Islet precursor cell (in vitro differentiated cells): ENCODE measurements at regions not wholly inside any gene's neighbourhood (a gene's known extent, or its start where the extent isn't known, plus 50 kb on each side); places are given as distances from the start of the nearest gene placed in this dataset.
"Not testable (repeated sequence)": the region's sequence is repeated elsewhere in the genome, so short reads cannot be mapped to it uniquely, and the experiment has no call there.

Source experiments
- DNase-seq: peaks from one replicate; pipeline ENCODE4 v3.0.0-alpha.2; 2018

GRCh38 chr9:85142496-85142911 is 473.0 kb downstream of the NTRK2 start:
- no peak for DNase-seq

DNA sequence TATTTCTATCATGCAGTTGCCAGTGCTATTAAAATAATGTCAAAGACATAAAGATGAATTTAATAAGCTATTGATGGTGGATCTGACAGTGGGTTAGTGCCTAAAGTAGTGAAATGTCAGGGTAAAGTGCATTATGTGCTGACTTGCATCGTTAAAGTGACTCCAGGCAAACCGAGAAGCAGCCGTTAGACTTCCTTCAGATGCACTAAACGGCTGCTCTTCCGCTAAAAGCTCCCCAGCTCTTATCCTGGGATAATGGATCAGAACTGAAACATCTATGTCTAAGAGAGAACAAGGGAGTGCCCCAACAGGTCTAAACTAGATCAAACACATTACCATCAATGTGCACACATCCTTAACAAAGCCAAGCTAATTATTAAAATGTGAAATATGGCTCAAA is 468.2 kb downstream of the NTRK2 start:
- no peak for DNase-seq

DNA sequence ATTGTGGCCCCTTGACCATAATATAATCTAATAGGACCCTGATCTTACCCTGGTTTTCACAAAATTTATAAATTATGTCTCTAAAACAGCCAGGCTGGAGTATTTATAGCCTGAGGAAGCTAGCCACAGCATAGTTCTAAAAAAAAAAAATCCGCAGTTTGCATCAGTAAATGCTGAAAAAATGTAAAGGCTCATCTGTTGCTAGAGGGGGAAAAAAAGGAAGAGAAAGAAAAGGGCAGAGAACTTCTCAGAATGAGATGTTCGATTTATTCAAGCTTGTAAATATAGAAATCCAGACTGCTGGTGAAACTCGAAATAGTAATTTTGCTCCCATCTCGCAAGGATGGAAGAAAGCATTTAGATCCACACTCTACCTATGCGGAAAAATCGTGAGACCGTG is 467.5 kb downstream of the NTRK2 start:
- no peak for DNase-seq

DNA sequence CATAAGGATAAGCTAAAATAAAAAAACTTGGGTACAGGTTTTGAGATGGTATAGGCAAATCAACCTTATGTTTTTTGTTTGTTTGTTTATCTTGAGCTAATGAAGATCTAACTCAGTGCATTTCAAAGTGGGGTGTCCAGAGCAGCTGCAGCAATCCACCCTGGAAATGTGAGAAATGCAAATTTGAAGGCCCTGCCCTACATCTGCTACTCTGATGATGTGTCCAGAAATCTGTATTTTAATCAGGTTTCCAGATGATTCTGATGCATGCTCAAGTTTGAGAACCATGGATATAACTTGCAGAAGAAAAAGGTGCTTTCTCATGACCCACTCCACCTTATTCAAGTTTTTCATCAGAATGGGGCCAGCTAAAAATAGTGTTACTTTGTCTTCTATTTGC is 467.0 kb downstream of the NTRK2 start:
- no peak for DNase-seq

- DNase-seq = no peak
Observed at GRCh38 chr9:85130764-85131163, 461.2 kb downstream of the NTRK2 start.

- no peak for DNase-seq
Observed at GRCh38 chr9:85130260-85130659, 460.7 kb downstream of the NTRK2 start.

DNA sequence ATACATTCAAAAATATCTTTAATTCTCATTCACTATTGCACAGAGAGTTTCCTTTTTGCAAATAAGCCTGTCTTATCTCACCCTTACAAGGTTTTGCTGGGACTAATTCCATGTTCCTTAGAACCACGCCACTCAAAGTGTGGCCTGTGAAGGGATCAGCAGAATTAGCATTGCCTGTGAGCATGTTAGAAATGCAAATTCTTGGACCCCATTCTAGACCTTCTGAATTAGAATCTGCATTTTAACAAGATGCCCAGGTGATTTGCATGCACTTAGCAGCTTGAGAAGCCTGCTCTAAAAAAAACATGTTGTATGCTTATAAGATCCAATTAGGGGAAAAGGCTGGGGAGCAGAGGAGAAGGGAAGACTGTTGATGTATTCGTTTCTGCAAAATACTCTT is 460.0 kb downstream of the NTRK2 start:
- no peak for DNase-seq

DNA sequence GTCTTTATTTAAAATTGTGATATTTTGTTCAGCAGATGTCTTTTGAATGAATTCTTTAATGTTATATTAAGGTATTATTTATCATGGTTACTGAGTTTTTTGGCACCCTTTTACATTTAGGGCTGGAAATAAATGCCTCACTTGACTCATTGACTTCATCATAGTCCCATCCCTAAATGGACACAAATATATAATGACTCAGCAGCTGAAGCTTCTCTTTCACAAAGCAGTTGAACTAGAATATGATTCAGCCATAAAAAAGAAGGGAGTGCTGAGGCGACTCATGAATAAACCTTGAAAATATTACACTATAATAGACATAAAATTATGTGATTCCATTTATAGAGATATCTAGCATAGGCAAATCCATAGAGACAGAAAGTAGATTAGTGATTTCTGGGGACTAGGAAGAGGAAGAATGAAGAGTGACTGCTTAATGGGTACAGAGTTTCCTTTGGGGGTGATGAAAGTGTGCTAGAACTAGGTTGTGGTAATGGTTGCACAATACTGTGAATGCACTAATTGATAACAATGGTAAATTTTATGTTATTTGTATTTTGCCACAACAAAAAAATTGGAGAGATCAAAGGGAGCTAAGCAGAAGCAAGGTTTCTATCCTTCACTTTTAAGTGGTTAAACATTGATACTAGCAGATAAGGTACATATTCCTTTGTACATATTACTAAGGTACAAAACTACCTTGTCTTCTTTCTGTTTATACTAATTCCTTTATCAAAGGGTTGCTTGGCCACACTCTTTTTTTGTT is 449.6 kb downstream of the NTRK2 start:
- DNase-seq = no peak

GRCh38 chr9:85117831-85118230 is 448.3 kb downstream of the NTRK2 start:
- DNase-seq = no peak

DNA sequence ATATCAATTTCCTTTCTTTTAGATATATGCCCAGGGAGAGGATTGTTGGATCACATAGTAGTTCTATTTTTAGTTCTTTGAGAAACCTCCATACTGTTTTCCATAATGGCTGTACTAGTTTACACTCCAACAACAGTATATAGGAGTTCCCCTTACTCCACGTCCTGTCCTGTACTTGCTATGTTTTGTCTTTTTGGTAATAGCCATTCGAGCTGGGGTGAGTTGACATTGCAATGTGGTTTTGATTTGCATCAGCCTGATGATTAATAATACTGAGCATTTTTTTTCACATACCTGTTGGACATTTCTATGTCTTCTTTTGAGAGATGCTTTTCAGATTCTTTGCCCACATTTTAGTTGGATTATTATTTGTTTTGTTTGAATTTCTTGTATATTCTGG is 445.9 kb downstream of the NTRK2 start:
- no peak for DNase-seq

GRCh38 chr9:85114799-85115198 is 445.3 kb downstream of the NTRK2 start:
- no peak for DNase-seq

- no peak for DNase-seq
Observed at GRCh38 chr9:85112933-85113418, 443.4 kb downstream of the NTRK2 start.

DNA sequence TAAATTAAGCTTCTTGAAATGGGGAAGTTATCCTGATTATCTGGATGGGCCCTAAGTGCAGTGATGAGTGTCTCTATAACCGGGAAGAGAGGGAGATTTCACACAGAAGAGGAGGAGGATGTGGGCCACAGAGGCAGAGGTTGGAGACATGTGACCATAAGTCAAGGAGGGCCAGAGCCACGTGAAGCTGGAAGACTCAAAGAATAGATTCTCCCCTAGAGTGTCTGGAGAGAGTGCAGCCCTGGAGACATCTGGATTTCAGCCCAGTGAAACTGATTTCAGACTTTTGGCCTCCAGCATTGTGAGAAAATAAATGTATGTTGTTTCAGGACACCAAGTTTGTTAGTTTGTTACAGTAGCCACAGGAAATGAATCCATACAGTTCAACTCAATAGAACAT is 442.9 kb downstream of the NTRK2 start:
- DNase-seq = no peak

- no peak for DNase-seq
Observed at GRCh38 chr9:85108746-85109145, 439.2 kb downstream of the NTRK2 start.

GRCh38 chr9:85108229-85108628 is 438.7 kb downstream of the NTRK2 start:
- DNase-seq = no peak

- DNase-seq = no peak
Observed at GRCh38 chr9:85089188-85089969, 419.9 kb downstream of the NTRK2 start.

GRCh38 chr9:85081963-85082362 is 412.4 kb downstream of the NTRK2 start:
- no peak for DNase-seq

GRCh38 chr9:85079349-85079748 is 409.8 kb downstream of the NTRK2 start:
- no peak for DNase-seq

- no peak for DNase-seq
Observed at GRCh38 chr9:85077944-85078343, 408.4 kb downstream of the NTRK2 start.

DNA sequence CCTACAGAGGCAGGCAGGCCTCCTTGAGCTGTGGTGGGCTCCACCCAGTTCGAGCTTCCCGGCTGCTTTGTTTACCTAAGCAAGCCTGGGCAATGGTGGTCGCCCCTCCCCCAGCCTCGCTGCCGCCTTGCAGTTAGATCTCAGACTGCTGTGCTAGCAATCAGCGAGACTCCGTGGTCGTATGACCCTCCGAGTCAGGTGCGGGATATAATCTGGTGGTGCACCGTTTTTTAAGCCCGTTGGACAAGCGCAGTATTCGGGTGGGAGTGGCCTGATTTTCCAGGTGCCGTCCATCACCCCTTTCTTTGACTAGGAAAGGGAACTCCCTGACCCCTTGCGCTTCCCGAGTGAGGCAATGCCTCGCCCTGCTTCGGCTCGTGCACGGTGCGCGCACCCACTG is 407.6 kb downstream of the NTRK2 start:
- not testable (repeated sequence) for DNase-seq
